IMR-90 (cell line): ENCODE measurements at regions not wholly inside any gene's neighbourhood (a gene's known extent, or its start where the extent isn't known, plus 50 kb on each side); places are given as distances from the start of the nearest gene placed in this dataset.

Experiments
- ATAC-seq: fragments of 200-7000 bp; cut with Tn5 transposase; 2 replicates; pipeline ENCODE4 v1.9.1; 2020; ENCODE audit warnings: low read depth, mild to moderate bottlenecking, moderate library complexity
- BruUV-seq: library from RNA; stranded (reverse); fragments of 400-500 nt; replicated peaks from 2 replicates; lab custom pipeline; 2021; lab: Mats Ljungman, UMichigan
- CTCF ChIA-PET: fragments of 300-600 bp; formaldehyde crosslinking; extraction: SDS; loops from one replicate; lab custom pipeline; 2021; ENCODE audit warnings: antibody characterized with exemption; lab: Yijun Ruan, JAX
- POLR2A ChIA-PET: fragments of 300-600 bp; sonication (Branson Sonifier 250); formaldehyde crosslinking; loops from one replicate; lab custom pipeline; 2022; ENCODE audit warnings: antibody characterized with exemption; ENCODE audit not compliant: unreplicated experiment; lab: Charles Lee
- DNase-seq: peaks from one replicate; pipeline ENCODE4 v3.0.0; 2013
- H2AFZ ChIP-seq: replicated peaks from 2 replicates; pipeline ENCODE3; 2013; ENCODE audit warnings: low read length, mild to moderate bottlenecking; ENCODE audit not compliant: poor library complexity
- H2AK5ac ChIP-seq: 2 replicates; pipeline ENCODE4 v1.6.1; 2013; ENCODE audit warnings: low read depth, low read length, inconsistent platforms
- H2AK9ac ChIP-seq: replicated peaks from 2 replicates; pipeline ENCODE3; 2013; ENCODE audit warnings: mild to moderate bottlenecking, low read depth, low read length, moderate library complexity; ENCODE audit not compliant: poor library complexity
- H2BK120ac ChIP-seq: 2 replicates; pipeline ENCODE4 v1.6.1; 2013; ENCODE audit warnings: low read depth, low read length, inconsistent platforms
- H2BK15ac ChIP-seq: 3 replicates; pipeline ENCODE4 v1.6.1; 2013; ENCODE audit warnings: low read depth, low read length, inconsistent platforms
- H2BK20ac ChIP-seq: 2 replicates; pipeline ENCODE4 v1.6.1; 2013; ENCODE audit warnings: low read depth, mild to moderate bottlenecking, inconsistent platforms, low read length, moderate library complexity
- H2BK5ac ChIP-seq: 2 replicates; pipeline ENCODE4 v1.6.1; 2013; ENCODE audit warnings: mild to moderate bottlenecking, low read depth, low read length, inconsistent platforms; ENCODE audit not compliant: poor library complexity, severe bottlenecking
- H3K14ac ChIP-seq: replicated peaks from 2 replicates; pipeline ENCODE4 v1.6.1; 2013; ENCODE audit warnings: low read depth, low read length, inconsistent platforms
- H3K18ac ChIP-seq: 2 replicates; pipeline ENCODE4 v1.6.1; 2013; ENCODE audit warnings: low read depth, low read length, control low read depth
- H3K23ac ChIP-seq: 2 replicates; pipeline ENCODE4 v1.6.1; 2013; ENCODE audit warnings: low read depth, low read length, inconsistent platforms
- H3K27ac ChIP-seq: 2 replicates; pipeline ENCODE4 v1.5.1; 2013; ENCODE audit warnings: mild to moderate bottlenecking, control low read depth, low read length; ENCODE audit not compliant: insufficient read depth
- H3K27me3 ChIP-seq: 2 replicates; pipeline ENCODE4 v1.6.1; 2013; ENCODE audit warnings: low read length; ENCODE audit not compliant: control insufficient read depth, insufficient read depth
- H3K36me3 ChIP-seq: 2 replicates; pipeline ENCODE4 v1.6.1; 2013; ENCODE audit warnings: low read length, mixed read lengths; ENCODE audit not compliant: control insufficient read depth, insufficient read depth
- H3K4ac ChIP-seq: 2 replicates; pipeline ENCODE4 v1.6.1; 2013; ENCODE audit warnings: low read depth, low read length, inconsistent platforms
- H3K4me1 ChIP-seq: 2 replicates; pipeline ENCODE4 v1.6.1; 2013; ENCODE audit warnings: low read length, mixed read lengths; ENCODE audit not compliant: control insufficient read depth, insufficient read depth
- H3K4me2 ChIP-seq: 2 replicates; pipeline ENCODE4 v1.6.1; 2013; ENCODE audit warnings: low read depth, mild to moderate bottlenecking, control low read depth, low read length, moderate library complexity
- H3K4me3 ChIP-seq: 2 replicates; pipeline ENCODE4 v1.5.1; 2013; ENCODE audit warnings: low read depth, mild to moderate bottlenecking, control low read depth, low read length, moderate library complexity; ENCODE audit not compliant: insufficient read depth
- H3K56ac ChIP-seq: 2 replicates; pipeline ENCODE4 v1.6.1; 2013; ENCODE audit warnings: low read length, inconsistent platforms; ENCODE audit not compliant: insufficient read depth; ENCODE audit errors: extremely low read depth
- H3K79me1 ChIP-seq, 2 experiments: 2 replicates each; pipeline ENCODE4 v1.6.1; 2013; ENCODE audit warnings: low read length in 2 of 2, inconsistent platforms in 1 of 2, low read depth in 1 of 2
- H3K9ac ChIP-seq: 2 replicates; pipeline ENCODE4 v1.6.1; 2013; ENCODE audit warnings: low read depth, low read length, control low read depth
- H3K9me1 ChIP-seq: 2 replicates; pipeline ENCODE4 v1.6.1; 2013; ENCODE audit warnings: low read length, inconsistent platforms; ENCODE audit not compliant: insufficient read depth
- H3K9me3 ChIP-seq: 2 replicates; pipeline ENCODE4 v1.6.1; 2013; ENCODE audit warnings: low read length; ENCODE audit not compliant: control insufficient read depth, insufficient read depth
- H4K20me1 ChIP-seq: 2 replicates; pipeline ENCODE4 v1.6.1; 2013; ENCODE audit warnings: low read length, inconsistent platforms; ENCODE audit not compliant: insufficient read depth
- H4K5ac ChIP-seq: 2 replicates; pipeline ENCODE4 v1.6.1; 2013; ENCODE audit warnings: mild to moderate bottlenecking, low read depth, low read length, control low read depth
- H4K8ac ChIP-seq, 2 experiments: 2 replicates each; pipeline ENCODE4 v1.6.1; 2013; ENCODE audit warnings: low read depth in 2 of 2, low read length in 2 of 2, control low read depth in 1 of 2, inconsistent platforms in 1 of 2
- H4K91ac ChIP-seq: 2 replicates; pipeline ENCODE4 v1.6.1; 2013; ENCODE audit warnings: low read depth, low read length, inconsistent platforms; ENCODE audit not compliant: insufficient read depth
- BHLHE40 ChIP-seq: fragments of 150-350 bp; IDR thresholded peaks from 2 replicates; pipeline ENCODE4 v1.6.1; 2016; ENCODE audit warnings: mild to moderate bottlenecking, low read depth, low read length
- MAFK ChIP-seq: IDR thresholded peaks from 2 replicates; pipeline ENCODE4 v1.6.1; 2012; ENCODE audit warnings: low read depth, low read length, improper control_type of control experiment
- POLR2A ChIP-seq: IDR thresholded peaks from 2 replicates; pipeline ENCODE4 v1.6.1; 2012; ENCODE audit warnings: mild to moderate bottlenecking, low read depth, low read length
- RAD21 ChIP-seq: IDR thresholded peaks from 2 replicates; pipeline ENCODE4 v1.6.1; 2012; ENCODE audit warnings: low read length, improper control_type of control experiment
- RFX5 ChIP-seq: IDR thresholded peaks from 2 replicates; pipeline ENCODE4 v1.8.0; 2012; ENCODE audit warnings: low read depth, mild to moderate bottlenecking, low read length, moderate library complexity
- SMC3 ChIP-seq: fragments of 150-350 bp; IDR thresholded peaks from 2 replicates; pipeline ENCODE4 v1.6.1; 2016; ENCODE audit warnings: low read depth, mild to moderate bottlenecking, antibody characterized with exemption, low read length, moderate library complexity
- WGBS, 2 experiments: methylation state at CpG; one replicate each; pipeline versions ENCODE4 v1.1.5 to v1.1.7; 2013; ENCODE audit warnings: missing lambda C conversion rate in 2 of 2; ENCODE audit not compliant: insufficient read length in 1 of 2; ENCODE audit errors: extremely low coverage in 2 of 2; 5-methylcytosine and 5-hydroxymethylcytosine counted together
- dilution Hi-C: fragments of 300-500 bp; cut with HindIII; formaldehyde crosslinking; loops from one replicate; pipeline ENCODE4 v1.14.3; 2018; ENCODE audit warnings: low sequenced_read_pairs; ENCODE audit not compliant: unreplicated experiment
- in situ Hi-C: fragments of 300-500 bp; cut with MboI; formaldehyde crosslinking; loops from 3 replicates; pipeline ENCODE4 v1.14.3; 2019; ENCODE audit warnings: low sequenced_read_pairs, inconsistent platforms, mixed read lengths
- intact Hi-C: fragments of 100-400 bp; cut with micrococcal nuclease; formaldehyde crosslinking; loops from 2 replicates; pipeline ENCODE4 v1.10.0; 2022
- TF ChIP-seq, protein P1 (sequence below): conservative IDR thresholded peaks from 2 replicates; pipeline ENCODE4 v1.5.1; 2012; ENCODE audit warnings: mild to moderate bottlenecking, low read depth, low read length, improper control_type of control experiment
- TF ChIP-seq, protein P2 (sequence below): fragments of 150-350 bp; IDR thresholded peaks from 2 replicates; pipeline ENCODE4 v1.6.1; 2016; ENCODE audit warnings: low read depth, mild to moderate bottlenecking, low read length, moderate library complexity, borderline replicate concordance
- TF ChIP-seq, protein P3 (sequence below): fragments of 150-350 bp; IDR thresholded peaks from 2 replicates; pipeline ENCODE4 v1.6.1; 2017; ENCODE audit warnings: mild to moderate bottlenecking, antibody characterized with exemption, low read length, low read depth

DNA sequence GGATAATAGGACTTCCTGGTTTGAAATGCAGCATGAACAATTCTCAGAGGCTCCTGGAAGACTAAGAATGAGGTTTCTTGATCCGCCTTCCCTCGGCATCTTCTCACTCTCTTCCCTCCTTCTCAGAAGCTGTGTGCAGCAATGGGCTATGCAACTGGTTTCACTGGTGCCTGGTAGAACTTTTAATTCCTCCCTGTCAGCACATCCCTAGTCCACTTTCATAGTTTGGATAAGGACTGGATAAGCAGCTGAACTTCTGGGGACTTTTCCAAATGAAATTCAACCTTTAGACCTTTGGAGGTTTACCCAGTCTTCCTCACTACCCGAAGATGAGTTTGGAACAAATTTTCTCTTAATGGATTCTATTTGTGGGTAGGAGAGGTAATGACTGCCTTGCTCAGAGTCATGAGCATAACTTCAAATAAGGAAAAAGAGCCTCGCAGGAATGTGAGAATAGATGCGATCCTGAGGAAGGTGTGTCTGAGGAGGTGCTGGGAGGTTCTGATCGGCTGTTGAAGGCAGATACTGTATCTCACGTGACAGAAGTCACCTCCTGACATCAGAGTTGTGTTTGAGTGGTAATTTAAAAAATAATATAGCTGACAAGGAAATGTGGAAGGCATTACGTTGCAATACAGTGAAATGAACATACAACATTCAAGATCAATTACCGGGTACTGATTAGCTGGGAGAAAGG, 56.0 kb upstream of the HAND2 start:
- no peak overlapping the region for H3K14ac ChIP-seq
- ChIA-PET CTCF (no interaction called here), POLR2A (no interaction called here)
- 70% methylated on average over 2 of the region's 9 CpGs; no CpG with 5 or more reads in 1 of the 2 experiments for WGBS, 2 experiments
- H3K23ac ChIP-seq: no peak overlapping the region
- no peak overlapping the region for H2BK20ac ChIP-seq
- H3K18ac ChIP-seq: no peak overlapping the region
- no peaks in the 10 kb centered on the region for H3K9me3 ChIP-seq
- DNase-seq (no peak), ATAC-seq (no peak)
- no peaks in the 10 kb centered on the region for H3K9me1 ChIP-seq
- no peak overlapping the region for H4K91ac ChIP-seq
- no peak overlapping the region for H3K4ac ChIP-seq
- H3K27ac ChIP-seq: no peak overlapping the region
- no peak overlapping the region for H4K5ac ChIP-seq
- H3K4me2 ChIP-seq: no peak overlapping the region
- no peaks in the 10 kb centered on the region for H4K20me1 ChIP-seq
- H3K4me1 ChIP-seq: no peaks in the 10 kb centered on the region
- no peak overlapping the region for H3K56ac ChIP-seq
- dilution Hi-C loops (no loop called here), in situ Hi-C loops (no loop called here), intact Hi-C loops (no loop called here)
- H2AK5ac ChIP-seq: no peak overlapping the region
- TF ChIP-seq SMC3: no peak
- TF ChIP-seq MAFK: no peak
- TF ChIP-seq RAD21: no peak
- TF ChIP-seq, protein P1, sequence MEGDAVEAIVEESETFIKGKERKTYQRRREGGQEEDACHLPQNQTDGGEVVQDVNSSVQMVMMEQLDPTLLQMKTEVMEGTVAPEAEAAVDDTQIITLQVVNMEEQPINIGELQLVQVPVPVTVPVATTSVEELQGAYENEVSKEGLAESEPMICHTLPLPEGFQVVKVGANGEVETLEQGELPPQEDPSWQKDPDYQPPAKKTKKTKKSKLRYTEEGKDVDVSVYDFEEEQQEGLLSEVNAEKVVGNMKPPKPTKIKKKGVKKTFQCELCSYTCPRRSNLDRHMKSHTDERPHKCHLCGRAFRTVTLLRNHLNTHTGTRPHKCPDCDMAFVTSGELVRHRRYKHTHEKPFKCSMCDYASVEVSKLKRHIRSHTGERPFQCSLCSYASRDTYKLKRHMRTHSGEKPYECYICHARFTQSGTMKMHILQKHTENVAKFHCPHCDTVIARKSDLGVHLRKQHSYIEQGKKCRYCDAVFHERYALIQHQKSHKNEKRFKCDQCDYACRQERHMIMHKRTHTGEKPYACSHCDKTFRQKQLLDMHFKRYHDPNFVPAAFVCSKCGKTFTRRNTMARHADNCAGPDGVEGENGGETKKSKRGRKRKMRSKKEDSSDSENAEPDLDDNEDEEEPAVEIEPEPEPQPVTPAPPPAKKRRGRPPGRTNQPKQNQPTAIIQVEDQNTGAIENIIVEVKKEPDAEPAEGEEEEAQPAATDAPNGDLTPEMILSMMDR: no peak
- no peak for TF ChIP-seq RFX5
- TF ChIP-seq POLR2A: no peak
- TF ChIP-seq, protein P2, sequence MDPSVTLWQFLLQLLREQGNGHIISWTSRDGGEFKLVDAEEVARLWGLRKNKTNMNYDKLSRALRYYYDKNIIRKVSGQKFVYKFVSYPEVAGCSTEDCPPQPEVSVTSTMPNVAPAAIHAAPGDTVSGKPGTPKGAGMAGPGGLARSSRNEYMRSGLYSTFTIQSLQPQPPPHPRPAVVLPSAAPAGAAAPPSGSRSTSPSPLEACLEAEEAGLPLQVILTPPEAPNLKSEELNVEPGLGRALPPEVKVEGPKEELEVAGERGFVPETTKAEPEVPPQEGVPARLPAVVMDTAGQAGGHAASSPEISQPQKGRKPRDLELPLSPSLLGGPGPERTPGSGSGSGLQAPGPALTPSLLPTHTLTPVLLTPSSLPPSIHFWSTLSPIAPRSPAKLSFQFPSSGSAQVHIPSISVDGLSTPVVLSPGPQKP: no peak
- TF ChIP-seq BHLHE40: no peak
- TF ChIP-seq, protein P3, sequence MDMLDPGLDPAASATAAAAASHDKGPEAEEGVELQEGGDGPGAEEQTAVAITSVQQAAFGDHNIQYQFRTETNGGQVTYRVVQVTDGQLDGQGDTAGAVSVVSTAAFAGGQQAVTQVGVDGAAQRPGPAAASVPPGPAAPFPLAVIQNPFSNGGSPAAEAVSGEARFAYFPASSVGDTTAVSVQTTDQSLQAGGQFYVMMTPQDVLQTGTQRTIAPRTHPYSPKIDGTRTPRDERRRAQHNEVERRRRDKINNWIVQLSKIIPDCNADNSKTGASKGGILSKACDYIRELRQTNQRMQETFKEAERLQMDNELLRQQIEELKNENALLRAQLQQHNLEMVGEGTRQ: no peak
- no peaks in the 10 kb centered on the region for H3K36me3 ChIP-seq
- H4K8ac ChIP-seq: no peak overlapping the region
- H3K27me3 ChIP-seq: no peaks in the 10 kb centered on the region; the same call in none of the 2 replicates
- H2BK15ac ChIP-seq: no peak overlapping the region
- H2AK9ac ChIP-seq: no peak overlapping the region
- H3K4me3 ChIP-seq: no peak overlapping the region
- H3K79me1 ChIP-seq: no peaks in the 10 kb centered on the region
- no peak overlapping the region for H2AFZ ChIP-seq
- no peak overlapping the region for H3K9ac ChIP-seq
- H2BK5ac ChIP-seq: no peak overlapping the region
- no peak overlapping the region for H2BK120ac ChIP-seq
- no TSS peak for BruUV-seq
